ENCODE measurements at regions not wholly inside any gene's neighbourhood (a gene's known extent, or its start where the extent isn't known, plus 50 kb on each side); places are given as distances from the start of the nearest gene placed in this dataset.

DNA sequence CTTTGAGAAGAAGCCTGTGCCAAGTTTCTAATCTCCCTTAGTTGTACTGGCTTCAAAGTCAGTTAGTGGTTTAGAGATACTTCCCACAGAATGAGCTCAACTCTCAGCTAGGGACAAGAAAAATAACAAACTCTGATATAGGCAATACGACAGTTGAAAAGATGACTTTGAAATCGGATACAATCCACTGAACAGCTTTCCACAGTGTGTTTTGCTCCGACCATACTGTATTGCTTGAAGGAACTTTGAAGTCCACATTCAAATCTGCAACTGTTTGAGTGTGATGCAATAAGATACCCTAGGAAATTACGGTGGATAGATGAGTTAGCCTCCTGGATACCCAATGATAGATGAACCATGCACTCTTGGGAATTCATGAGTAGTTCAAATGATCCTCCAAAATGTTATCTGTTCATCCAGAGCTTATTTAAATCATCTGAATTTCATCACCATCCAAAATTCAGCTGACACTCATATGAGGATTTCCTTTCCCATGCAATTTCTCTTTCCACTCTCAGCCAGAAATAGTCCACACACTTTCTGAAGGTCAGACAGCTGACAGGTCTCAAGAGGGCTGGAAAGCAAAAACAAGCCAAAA lies 443.8 kb downstream of the HAO1 start:
- no peak for TF ChIP-seq CTCF (IDR thresholded peaks at IDR 0.05)
- no peak for TF ChIP-seq POLR2A (IDR thresholded peaks at IDR 0.05)

All from uterus (tissue), 2 donors.